T-helper 1 cell treated with Interleukin-12 subunit alpha and Interleukin-12 subunit beta and Interleukin-4 antibody, amounts not matched to agents 30 ng/mL and 1 ng/mL, for 36 hours (primary cell): ENCODE measurements at regions not wholly inside any gene's neighbourhood (a gene's known extent, or its start where the extent isn't known, plus 50 kb on each side); places are given as distances from the start of the nearest gene placed in this dataset.
"Not testable (repeated sequence)": the region's sequence is repeated elsewhere in the genome, so short reads cannot be mapped to it uniquely, and the experiment has no call there.

ENCODE experiments used
- intact Hi-C: fragments of 100-400 bp; cut with micrococcal nuclease; formaldehyde crosslinking; loops from one replicate; pipeline ENCODE4 v1.15.1; 2024

GRCh38 chr21:35294231-35294898 lies 245.3 kb upstream of the RUNX1 start:
- intact Hi-C loops, result no loop called here

GRCh38 chr21:35291973-35292627 lies 243.0 kb upstream of the RUNX1 start:
- intact Hi-C loops, result no loop called here

- intact Hi-C loops, result no loop called here
Measured at GRCh38 chr21:35291034-35291433, 241.9 kb upstream of the RUNX1 start.

GRCh38 chr21:35288238-35288637 lies 239.1 kb upstream of the RUNX1 start:
- intact Hi-C loops, result no loop called here

- intact Hi-C loops, result no loop called here
Measured at GRCh38 chr21:35284199-35284598, 235.1 kb upstream of the RUNX1 start.

- intact Hi-C loops, result no loop called here
Measured at GRCh38 chr21:35282944-35283343, 233.8 kb upstream of the RUNX1 start.

GRCh38 chr21:35281956-35282355 lies 232.9 kb upstream of the RUNX1 start:
- intact Hi-C loops, result no loop called here

GRCh38 chr21:35280231-35280630 lies 231.1 kb upstream of the RUNX1 start:
- intact Hi-C loops, result no loop called here

- intact Hi-C loops, result no loop called here
Measured at GRCh38 chr21:35275776-35276175, 226.7 kb upstream of the RUNX1 start.

GRCh38 chr21:35274923-35275322 lies 225.8 kb upstream of the RUNX1 start:
- intact Hi-C loops, result no loop called here

- intact Hi-C loops, result no loop called here
Measured at GRCh38 chr21:35274090-35274489, 225.0 kb upstream of the RUNX1 start.

- intact Hi-C loops, result no loop called here
Measured at GRCh38 chr21:35273333-35273732, 224.2 kb upstream of the RUNX1 start.

GRCh38 chr21:35271344-35272118 lies 222.4 kb upstream of the RUNX1 start:
- intact Hi-C loops, result not testable (repeated sequence)

GRCh38 chr21:35268817-35269216 lies 219.7 kb upstream of the RUNX1 start:
- intact Hi-C loops, result no loop called here

- intact Hi-C loops, result no loop called here
Measured at GRCh38 chr21:35268261-35268660, 219.2 kb upstream of the RUNX1 start.

GRCh38 chr21:35266546-35266945 lies 217.4 kb upstream of the RUNX1 start:
- intact Hi-C loops, result no loop called here

- intact Hi-C loops, result no loop called here
Measured at GRCh38 chr21:35265170-35265877, 216.2 kb upstream of the RUNX1 start.

- intact Hi-C loops, result no loop called here
Measured at GRCh38 chr21:35259457-35259856, 210.4 kb upstream of the RUNX1 start.

- intact Hi-C loops, result no loop called here
Measured at GRCh38 chr21:35258521-35258920, 209.4 kb upstream of the RUNX1 start.

- intact Hi-C loops, result no loop called here
Measured at GRCh38 chr21:35257413-35257812, 208.3 kb upstream of the RUNX1 start.

- intact Hi-C loops, result no loop called here
Measured at GRCh38 chr21:35256468-35256988, 207.4 kb upstream of the RUNX1 start.

- intact Hi-C loops, result no loop called here
Measured at GRCh38 chr21:35254765-35255138, 205.7 kb upstream of the RUNX1 start.
